ENCODE measurements at regions not wholly inside any gene's neighbourhood (a gene's known extent, or its start where the extent isn't known, plus 50 kb on each side); places are given as distances from the start of the nearest gene placed in this dataset.

DNA sequence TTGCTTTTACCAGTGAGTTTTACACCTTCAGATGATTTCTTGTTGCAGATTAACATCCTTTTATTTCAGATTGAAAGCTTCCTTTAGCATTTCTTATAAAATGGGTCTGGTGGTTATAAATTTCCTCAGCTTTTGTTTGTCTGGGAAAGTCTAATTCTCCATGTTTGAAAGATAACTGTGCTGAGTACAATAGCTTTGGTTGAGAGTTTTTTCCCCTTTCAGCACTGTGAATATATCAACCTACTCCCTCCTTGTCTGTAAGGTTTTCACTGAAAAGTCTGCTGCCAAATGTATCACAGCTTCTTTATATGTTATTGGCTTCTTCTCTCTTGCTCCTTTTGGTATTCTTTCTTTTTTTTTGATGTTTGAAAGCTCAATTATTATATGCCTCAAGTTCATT, 53.5 kb upstream of the ACTRT1 start:
- TF ChIP-seq, protein P1, sequence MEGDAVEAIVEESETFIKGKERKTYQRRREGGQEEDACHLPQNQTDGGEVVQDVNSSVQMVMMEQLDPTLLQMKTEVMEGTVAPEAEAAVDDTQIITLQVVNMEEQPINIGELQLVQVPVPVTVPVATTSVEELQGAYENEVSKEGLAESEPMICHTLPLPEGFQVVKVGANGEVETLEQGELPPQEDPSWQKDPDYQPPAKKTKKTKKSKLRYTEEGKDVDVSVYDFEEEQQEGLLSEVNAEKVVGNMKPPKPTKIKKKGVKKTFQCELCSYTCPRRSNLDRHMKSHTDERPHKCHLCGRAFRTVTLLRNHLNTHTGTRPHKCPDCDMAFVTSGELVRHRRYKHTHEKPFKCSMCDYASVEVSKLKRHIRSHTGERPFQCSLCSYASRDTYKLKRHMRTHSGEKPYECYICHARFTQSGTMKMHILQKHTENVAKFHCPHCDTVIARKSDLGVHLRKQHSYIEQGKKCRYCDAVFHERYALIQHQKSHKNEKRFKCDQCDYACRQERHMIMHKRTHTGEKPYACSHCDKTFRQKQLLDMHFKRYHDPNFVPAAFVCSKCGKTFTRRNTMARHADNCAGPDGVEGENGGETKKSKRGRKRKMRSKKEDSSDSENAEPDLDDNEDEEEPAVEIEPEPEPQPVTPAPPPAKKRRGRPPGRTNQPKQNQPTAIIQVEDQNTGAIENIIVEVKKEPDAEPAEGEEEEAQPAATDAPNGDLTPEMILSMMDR (IDR thresholded peaks at IDR 0.05 in 4 of 5, conservative IDR thresholded peaks at IDR 0.05 in 1 of 5): no peak
- no peak for TF ChIP-seq POLR2A (IDR thresholded peaks at IDR 0.05)
